GM12865 (cell line): ENCODE measurements at regions not wholly inside any gene's neighbourhood (a gene's known extent, or its start where the extent isn't known, plus 50 kb on each side); places are given as distances from the start of the nearest gene placed in this dataset.
"Not testable (repeated sequence)": the region's sequence is repeated elsewhere in the genome, so short reads cannot be mapped to it uniquely, and the experiment has no call there.

Experiments used
- DNase-seq: peaks from one replicate; pipeline ENCODE4 v3.0.0; 2010; ENCODE audit warnings: low read depth
- H3K4me3 ChIP-seq: 2 replicates; pipeline ENCODE4 v1.5.1; 2011; ENCODE audit warnings: mild to moderate bottlenecking, low read depth, low read length, control low read depth
- CTCF ChIP-seq: IDR thresholded peaks from 2 replicates; pipeline ENCODE4 v1.5.1; 2011; ENCODE audit warnings: low read length, control low read depth, low read depth, inconsistent platforms; ENCODE audit not compliant: insufficient read depth; ENCODE audit errors: missing control alignments

- DNase-seq, result no peak
- TF ChIP-seq CTCF, result no peak
- no peak overlapping the region for H3K4me3 ChIP-seq
Measured at GRCh38 chr6:86526238-86526637, 411.1 kb upstream of the HTR1E start.

DNA sequence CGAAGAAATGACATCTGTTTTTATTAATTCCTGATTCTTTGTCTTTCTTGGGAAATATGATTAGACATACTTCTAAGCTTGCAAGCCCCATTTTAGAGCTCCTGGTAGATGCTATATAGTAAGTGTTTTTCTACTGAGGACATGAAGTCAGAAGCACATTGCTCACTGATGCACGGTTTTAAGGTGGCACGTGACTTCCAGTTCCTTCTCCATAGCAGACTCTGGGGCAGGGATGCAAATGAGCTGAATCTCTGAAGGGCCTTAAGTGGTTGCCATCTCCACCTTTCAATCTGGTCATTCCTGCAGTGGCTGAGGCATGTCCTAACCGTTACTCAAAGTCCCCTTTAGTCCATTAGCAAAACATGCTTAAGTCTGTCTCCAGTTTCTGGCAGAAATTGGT lies 421.2 kb upstream of the HTR1E start:
- H3K4me3 ChIP-seq, result no peak overlapping the region
- peak; percentile 7 for DNase-seq
- TF ChIP-seq CTCF, result no peak

- DNase-seq, result no peak
- TF ChIP-seq CTCF, result no peak
- no peak overlapping the region for H3K4me3 ChIP-seq
Measured at GRCh38 chr6:86511962-86512361, 425.4 kb upstream of the HTR1E start.

DNA sequence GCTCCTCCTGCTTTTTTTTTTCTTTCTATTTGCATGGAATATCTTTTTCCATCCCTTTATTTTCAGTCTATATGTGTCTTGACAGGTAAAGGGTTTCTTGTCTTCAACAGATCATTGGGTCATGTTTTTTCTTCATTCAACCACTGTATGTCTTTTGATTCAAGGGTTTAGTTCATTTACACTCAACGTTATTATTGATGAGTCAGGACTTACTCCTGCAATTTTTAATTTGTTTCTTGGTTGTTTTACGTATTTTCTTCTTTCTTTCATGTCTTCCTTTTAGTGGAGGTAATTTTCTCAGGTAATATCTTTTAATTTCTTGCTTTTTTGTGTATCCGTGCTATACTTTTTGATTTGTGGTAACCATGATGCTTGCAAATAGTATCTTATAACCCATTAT lies 429.1 kb upstream of the HTR1E start:
- TF ChIP-seq CTCF, result no peak
- DNase-seq, result no peak
- no peak overlapping the region for H3K4me3 ChIP-seq

DNA sequence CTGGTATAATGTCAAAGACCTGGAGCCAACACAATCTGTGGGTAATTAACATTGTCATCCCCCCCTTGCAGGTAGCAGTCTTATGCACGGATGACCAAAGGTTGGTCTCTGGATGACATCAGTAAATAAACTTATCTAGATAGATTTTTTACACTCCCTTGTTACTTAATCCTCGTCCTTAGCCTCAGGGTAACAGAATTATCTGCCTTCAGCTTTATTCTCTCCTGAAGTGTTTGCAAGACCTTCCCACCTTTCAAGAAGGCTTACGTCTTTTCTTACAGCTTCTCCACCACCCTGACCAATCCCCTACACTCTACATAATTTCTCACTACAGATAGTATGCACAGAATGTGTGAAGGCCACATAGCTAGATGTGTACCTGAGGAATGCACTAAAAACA lies 434.8 kb upstream of the HTR1E start:
- H3K4me3 ChIP-seq, result no peak overlapping the region
- no peak for TF ChIP-seq CTCF
- DNase-seq, result no peak

- no peak for DNase-seq
- TF ChIP-seq CTCF, result no peak
- H3K4me3 ChIP-seq, result no peak overlapping the region
Measured at GRCh38 chr6:86500035-86500434, 437.3 kb upstream of the HTR1E start.

DNA sequence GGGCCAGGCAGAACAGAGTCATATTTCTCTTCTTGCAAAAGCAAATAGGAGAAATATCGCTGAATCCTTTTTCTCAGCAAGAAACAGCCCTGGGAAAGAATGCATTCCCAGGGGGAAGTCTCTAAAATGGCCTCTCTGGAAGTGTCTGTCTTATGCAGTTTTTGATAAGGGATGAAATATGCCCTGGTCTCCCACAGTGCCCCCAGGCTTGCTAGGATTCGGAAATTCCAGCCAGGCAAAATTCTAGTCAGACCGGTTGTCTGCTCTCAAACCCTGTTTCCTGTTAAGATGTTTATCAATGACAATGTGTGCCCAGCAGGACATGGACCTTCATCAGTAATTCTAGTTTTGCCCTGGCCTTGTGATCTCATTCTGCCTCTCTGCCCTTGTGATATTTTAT lies 448.3 kb upstream of the HTR1E start:
- H3K4me3 ChIP-seq, DNase-seq: not testable (repeated sequence)
